MM.1S (cell line): ENCODE measurements at regions not wholly inside any gene's neighbourhood (a gene's known extent, or its start where the extent isn't known, plus 50 kb on each side); places are given as distances from the start of the nearest gene placed in this dataset.

Experiments used
- EZH2phosphoT487 ChIP-seq: fragments of 300-600 bp; sonication (generic); IDR thresholded peaks from 2 replicates; pipeline ENCODE4 v1.6.1; 2018; ENCODE audit warnings: antibody characterized with exemption, low read length
- TF ChIP-seq, protein P1 (sequence below): fragments of 300-600 bp; sonication (generic); IDR thresholded peaks from 2 replicates; pipeline ENCODE4 v1.5.1; 2016; ENCODE audit warnings: antibody characterized with exemption, low read length, mixed read lengths

DNA sequence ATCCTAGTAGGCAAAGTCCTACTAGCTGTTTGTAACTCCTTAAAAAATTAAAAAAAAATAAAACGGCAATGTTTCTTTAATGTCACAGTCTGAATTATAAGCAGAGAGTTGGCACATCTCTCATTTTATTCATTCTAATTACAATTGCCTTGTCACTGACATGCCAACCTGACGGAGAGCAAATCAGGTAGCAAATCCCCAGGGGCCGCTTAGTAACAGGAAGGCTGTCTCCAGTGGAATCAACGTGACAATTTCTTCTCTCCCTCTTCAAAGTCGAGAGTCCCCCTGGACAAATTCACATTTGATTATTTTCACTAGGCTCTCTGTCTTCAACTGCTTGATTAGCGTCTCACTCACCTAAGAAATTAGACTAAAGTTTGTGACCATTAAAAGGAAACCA, 1598.9 kb upstream of the PIK3C3 start:
- TF ChIP-seq, protein P1, sequence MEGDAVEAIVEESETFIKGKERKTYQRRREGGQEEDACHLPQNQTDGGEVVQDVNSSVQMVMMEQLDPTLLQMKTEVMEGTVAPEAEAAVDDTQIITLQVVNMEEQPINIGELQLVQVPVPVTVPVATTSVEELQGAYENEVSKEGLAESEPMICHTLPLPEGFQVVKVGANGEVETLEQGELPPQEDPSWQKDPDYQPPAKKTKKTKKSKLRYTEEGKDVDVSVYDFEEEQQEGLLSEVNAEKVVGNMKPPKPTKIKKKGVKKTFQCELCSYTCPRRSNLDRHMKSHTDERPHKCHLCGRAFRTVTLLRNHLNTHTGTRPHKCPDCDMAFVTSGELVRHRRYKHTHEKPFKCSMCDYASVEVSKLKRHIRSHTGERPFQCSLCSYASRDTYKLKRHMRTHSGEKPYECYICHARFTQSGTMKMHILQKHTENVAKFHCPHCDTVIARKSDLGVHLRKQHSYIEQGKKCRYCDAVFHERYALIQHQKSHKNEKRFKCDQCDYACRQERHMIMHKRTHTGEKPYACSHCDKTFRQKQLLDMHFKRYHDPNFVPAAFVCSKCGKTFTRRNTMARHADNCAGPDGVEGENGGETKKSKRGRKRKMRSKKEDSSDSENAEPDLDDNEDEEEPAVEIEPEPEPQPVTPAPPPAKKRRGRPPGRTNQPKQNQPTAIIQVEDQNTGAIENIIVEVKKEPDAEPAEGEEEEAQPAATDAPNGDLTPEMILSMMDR: no peak
- TF ChIP-seq EZH2phosphoT487: no peak
